Breast epithelium (tissue), 4 donors: ENCODE measurements at regions not wholly inside any gene's neighbourhood (a gene's known extent, or its start where the extent isn't known, plus 50 kb on each side); places are given as distances from the start of the nearest gene placed in this dataset.

Source experiments
- DNase-seq, 2 donors: peaks; one replicate each; pipeline ENCODE4 v3.0.0-alpha.2; 2019; ENCODE audit warnings: low spot score in 2 of 2
- H3K27ac ChIP-seq, 2 donors: fragments of 200-600 bp; sonication (generic) in 1 of 2; one replicate each; pipeline ENCODE4 v1.5.1; 2016 to 2019; ENCODE audit warnings: mild to moderate bottlenecking in 1 of 2
- H3K27me3 ChIP-seq, 2 donors: fragments of 200-600 bp; sonication (generic) in 1 of 2; one replicate each; pipeline versions ENCODE4 v1.5.1 to v1.6.0; 2017 to 2019; ENCODE audit warnings: control low read depth in 1 of 2, mild to moderate bottlenecking in 1 of 2
- H3K36me3 ChIP-seq: fragments of 200-600 bp; one replicate; pipeline ENCODE4 v1.5.1; 2019
- H3K4me1 ChIP-seq, 2 donors: fragments of 200-600 bp; sonication (generic); one replicate each; pipeline ENCODE4 v1.5.1; 2016 to 2019; ENCODE audit warnings: control low read depth in 1 of 2
- H3K4me3 ChIP-seq, 3 donors: fragments of 200-600 bp; sonication (generic); 1 replicate in 2 of 3; 2 replicates in 1 of 3; pipeline ENCODE4 v1.5.1; 2016 to 2019; ENCODE audit warnings: mild to moderate bottlenecking in 3 of 3, moderate library complexity in 2 of 3
- H3K9me3 ChIP-seq, 2 donors: fragments of 200-600 bp; sonication (generic) in 1 of 2; one replicate each; pipeline ENCODE4 v1.5.1; 2016 to 2019; ENCODE audit warnings: control low read depth in 1 of 2
- POLR2A ChIP-seq: fragments of 450-650 bp; IDR thresholded peaks from one replicate; pipeline ENCODE4 v1.6.1; 2016; ENCODE audit warnings: antibody characterized with exemption, mild to moderate bottlenecking, moderate library complexity
- POLR2AphosphoS5 ChIP-seq, 3 donors: sonication (generic); formaldehyde crosslinking; IDR thresholded peaks; one replicate each; pipeline ENCODE4 v1.6.1; 2017; ENCODE audit warnings: antibody characterized with exemption in 3 of 3
- intact Hi-C: fragments of 100-400 bp; cut with DNase I; formaldehyde crosslinking; loops from one replicate; pipeline ENCODE4 v1.15.1; 2023; ENCODE audit warnings: low total_unique reads
- TF ChIP-seq, protein P1 (sequence below), 3 donors: fragments of 450-650 bp; IDR thresholded peaks; one replicate each; pipeline ENCODE4 v1.5.1; 2016 to 2017; ENCODE audit warnings: antibody characterized with exemption in 3 of 3, mild to moderate bottlenecking in 3 of 3, moderate library complexity in 3 of 3

- H3K4me3 ChIP-seq = no peak overlapping the region
- no peaks in the 10 kb centered on the region for H3K36me3 ChIP-seq
- intact Hi-C loops = no loop called here
- TF ChIP-seq, protein P1, sequence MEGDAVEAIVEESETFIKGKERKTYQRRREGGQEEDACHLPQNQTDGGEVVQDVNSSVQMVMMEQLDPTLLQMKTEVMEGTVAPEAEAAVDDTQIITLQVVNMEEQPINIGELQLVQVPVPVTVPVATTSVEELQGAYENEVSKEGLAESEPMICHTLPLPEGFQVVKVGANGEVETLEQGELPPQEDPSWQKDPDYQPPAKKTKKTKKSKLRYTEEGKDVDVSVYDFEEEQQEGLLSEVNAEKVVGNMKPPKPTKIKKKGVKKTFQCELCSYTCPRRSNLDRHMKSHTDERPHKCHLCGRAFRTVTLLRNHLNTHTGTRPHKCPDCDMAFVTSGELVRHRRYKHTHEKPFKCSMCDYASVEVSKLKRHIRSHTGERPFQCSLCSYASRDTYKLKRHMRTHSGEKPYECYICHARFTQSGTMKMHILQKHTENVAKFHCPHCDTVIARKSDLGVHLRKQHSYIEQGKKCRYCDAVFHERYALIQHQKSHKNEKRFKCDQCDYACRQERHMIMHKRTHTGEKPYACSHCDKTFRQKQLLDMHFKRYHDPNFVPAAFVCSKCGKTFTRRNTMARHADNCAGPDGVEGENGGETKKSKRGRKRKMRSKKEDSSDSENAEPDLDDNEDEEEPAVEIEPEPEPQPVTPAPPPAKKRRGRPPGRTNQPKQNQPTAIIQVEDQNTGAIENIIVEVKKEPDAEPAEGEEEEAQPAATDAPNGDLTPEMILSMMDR (IDR thresholded peaks at IDR 0.05) = no peak
- TF ChIP-seq POLR2A = no peak
- no peak for TF ChIP-seq POLR2AphosphoS5 (IDR thresholded peaks at IDR 0.05)
- no peak overlapping the region for H3K27ac ChIP-seq
- DNase-seq = no peak
- H3K9me3 ChIP-seq = peaks cover 12% of the 10 kb centered on the region in 2 donors
- H3K4me1 ChIP-seq = no peaks in the 10 kb centered on the region
- H3K27me3 ChIP-seq = no peaks in the 10 kb centered on the region
These were observed 590.8 kb downstream of the SPRY1 start for GRCh38 chr4:123987408-123987807.

DNA sequence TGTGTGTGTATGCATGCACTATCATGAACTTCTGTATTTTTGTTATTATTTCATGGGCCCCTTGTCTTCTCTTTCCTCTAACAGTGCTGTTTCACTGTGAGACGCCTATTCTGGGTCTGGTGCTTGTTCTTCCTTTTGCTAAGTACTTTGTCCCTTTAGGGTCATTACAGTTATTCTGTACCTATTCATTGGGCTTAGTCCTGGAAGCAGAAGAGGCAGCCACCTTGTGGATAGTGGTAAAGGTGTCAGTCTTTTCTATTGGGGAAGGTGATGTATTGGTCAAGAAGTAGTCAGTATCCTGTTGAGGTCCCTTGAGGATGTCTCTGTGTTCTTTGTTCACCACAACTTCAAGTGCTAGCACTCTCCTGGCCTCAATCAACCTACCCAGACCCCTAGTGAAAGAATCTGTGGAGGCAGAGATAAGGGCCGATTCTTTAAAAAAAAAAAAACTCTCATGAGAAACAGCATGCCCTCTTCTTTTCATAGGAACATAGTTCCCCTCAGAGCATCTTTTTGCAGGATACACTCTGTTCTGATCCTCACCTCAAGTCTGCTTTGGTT is 593.8 kb downstream of the SPRY1 start:
- intact Hi-C loops = no loop called here
- DNase-seq = no peak
- Histone ChIP-seq H3K4me3 (no peak overlapping the region), H3K4me1 (no peaks in the 10 kb centered on the region), H3K36me3 (no peaks in the 10 kb centered on the region), H3K9me3 (peaks cover 9 to 16% of the 10 kb centered on the region in 2 donors), H3K27ac (no peak overlapping the region), H3K27me3 (no peaks in the 10 kb centered on the region)
- no peak for TF ChIP-seq POLR2A
- no peak for TF ChIP-seq POLR2AphosphoS5 (IDR thresholded peaks at IDR 0.05)
- TF ChIP-seq, protein P1 (IDR thresholded peaks at IDR 0.05) = no peak

- Histone ChIP-seq H3K27me3 (no peaks in the 10 kb centered on the region), H3K27ac (no peak overlapping the region), H3K9me3 (peaks cover 9 to 16% of the 10 kb centered on the region in 2 donors), H3K36me3 (no peaks in the 10 kb centered on the region), H3K4me3 (no peak overlapping the region), H3K4me1 (no peaks in the 10 kb centered on the region)
- DNase-seq = no peak
- TF ChIP-seq POLR2A = no peak
- TF ChIP-seq, protein P1 (IDR thresholded peaks at IDR 0.05) = no peak
- TF ChIP-seq POLR2AphosphoS5 (IDR thresholded peaks at IDR 0.05) = no peak
- intact Hi-C loops = no loop called here
These were observed 598.3 kb downstream of the SPRY1 start for GRCh38 chr4:123994917-123995316.

GRCh38 chr4:123995936-123996335 is 599.3 kb downstream of the SPRY1 start:
- TF ChIP-seq, protein P1 (IDR thresholded peaks at IDR 0.05) = no peak
- TF ChIP-seq POLR2A (no peak), POLR2AphosphoS5 (IDR thresholded peaks at IDR 0.05) (no peak)
- no peak for DNase-seq
- Histone ChIP-seq H3K27ac (no peak overlapping the region), H3K27me3 (no peaks in the 10 kb centered on the region), H3K4me1 (no peaks in the 10 kb centered on the region), H3K4me3 (no peak overlapping the region), H3K36me3 (no peaks in the 10 kb centered on the region), H3K9me3 (peaks cover 9 to 16% of the 10 kb centered on the region in 2 donors)
- intact Hi-C loops = no loop called here

- intact Hi-C loops = no loop called here
- TF ChIP-seq POLR2AphosphoS5 (IDR thresholded peaks at IDR 0.05) (no peak), POLR2A (no peak)
- TF ChIP-seq, protein P1 (IDR thresholded peaks at IDR 0.05) = no peak
- Histone ChIP-seq H3K36me3 (no peaks in the 10 kb centered on the region), H3K9me3 (peaks cover 7 to 9% of the 10 kb centered on the region in 2 donors), H3K4me1 (no peaks in the 10 kb centered on the region), H3K27me3 (no peaks in the 10 kb centered on the region), H3K27ac (no peak overlapping the region), H3K4me3 (no peak overlapping the region)
- no peak for DNase-seq
These were observed 600.3 kb downstream of the SPRY1 start for GRCh38 chr4:123996718-123997510.
